DMS 273 treated with DMSO at 0.1 percent for 48 hours (cell line): ENCODE measurements at regions not wholly inside any gene's neighbourhood (a gene's known extent, or its start where the extent isn't known, plus 50 kb on each side); places are given as distances from the start of the nearest gene placed in this dataset.

Experiments
- DNase-seq: peaks from one replicate; lab custom pipeline; 2025; lab: John Stamatoyannopoulos, UW

- DNase-seq = no peak
Observed at GRCh38 chr18:30527226-30527625, 515.3 kb downstream of the DSC3 start.

GRCh38 chr18:30522288-30522929 lies 520.1 kb downstream of the DSC3 start:
- no peak for DNase-seq

GRCh38 chr18:30514059-30514458 lies 528.5 kb downstream of the DSC3 start:
- DNase-seq = no peak

GRCh38 chr18:30512872-30513271 lies 529.7 kb downstream of the DSC3 start:
- DNase-seq = no peak

GRCh38 chr18:30510882-30511281 lies 531.7 kb downstream of the DSC3 start:
- DNase-seq = no peak

- DNase-seq = no peak
Observed at GRCh38 chr18:30501594-30501993, 540.9 kb downstream of the DSC3 start.

- DNase-seq = no peak
Observed at GRCh38 chr18:30500240-30500945, 542.1 kb downstream of the DSC3 start.

- no peak for DNase-seq
Observed at GRCh38 chr18:30499721-30500120, 542.8 kb downstream of the DSC3 start.

GRCh38 chr18:30492552-30493129 lies 549.9 kb downstream of the DSC3 start:
- DNase-seq = no peak

GRCh38 chr18:30491815-30492551 lies 550.6 kb downstream of the DSC3 start:
- DNase-seq = no peak

- no peak for DNase-seq
Observed at GRCh38 chr18:30489890-30490643, 552.5 kb downstream of the DSC3 start.

- no peak for DNase-seq
Observed at GRCh38 chr18:30487962-30488361, 554.6 kb downstream of the DSC3 start.

- no peak for DNase-seq
Observed at GRCh38 chr18:30486856-30487255, 555.7 kb downstream of the DSC3 start.

- DNase-seq = no peak
Observed at GRCh38 chr18:30485078-30485477, 557.5 kb downstream of the DSC3 start.

GRCh38 chr18:30481871-30482270 lies 560.7 kb downstream of the DSC3 start:
- no peak for DNase-seq

- peak; percentile 74 for DNase-seq
Observed at GRCh38 chr18:30469091-30469490, 573.5 kb downstream of the DSC3 start.

- no peak for DNase-seq
Observed at GRCh38 chr18:30465096-30465495, 577.4 kb downstream of the DSC3 start.

GRCh38 chr18:30457156-30457555 lies 585.4 kb downstream of the DSC3 start:
- no peak for DNase-seq

GRCh38 chr18:30455741-30456140 lies 586.8 kb downstream of the DSC3 start:
- no peak for DNase-seq

GRCh38 chr18:30454920-30455319 lies 587.6 kb downstream of the DSC3 start:
- DNase-seq = no peak

GRCh38 chr18:30451981-30452380 lies 590.6 kb downstream of the DSC3 start:
- DNase-seq = no peak

GRCh38 chr18:30450927-30451326 lies 591.6 kb downstream of the DSC3 start:
- DNase-seq = no peak
